ENCODE measurements at regions not wholly inside any gene's neighbourhood (a gene's known extent, or its start where the extent isn't known, plus 50 kb on each side); places are given as distances from the start of the nearest gene placed in this dataset.
"Not testable (repeated sequence)": the region's sequence is repeated elsewhere in the genome, so short reads cannot be mapped to it uniquely, and the experiment has no call there.

- no peak for DNase-seq
- Mint-ChIP-seq H3K9me3 (peaks cover 4% of the 10 kb centered on the region), H3K4me1 (peaks cover 26% of the 10 kb centered on the region), H3K27ac (peak overlapping the region; percentile 87), H3K4me3 (peak overlapping the region; percentile 71), H3K36me3 (ENCODE audit: low read depth) (no peaks in the 10 kb centered on the region), H3K27me3 (peaks cover 74% of the 10 kb centered on the region)
- no peak for ATAC-seq
Observed at GRCh38 chr6:28658475-28659249, 133.0 kb downstream of the GPX5 start.

GRCh38 chr6:28659250-28659566 is 133.5 kb downstream of the GPX5 start:
- peaks cover 4% of the 10 kb centered on the region for H3K9me3 Mint-ChIP-seq
- peaks cover 70% of the 10 kb centered on the region for H3K27me3 Mint-ChIP-seq
- H3K36me3 Mint-ChIP-seq (ENCODE audit: low read depth): no peaks in the 10 kb centered on the region
- H3K4me3 Mint-ChIP-seq: peak overlapping the region; percentile 71
- H3K27ac Mint-ChIP-seq: no peak overlapping the region
- DNase-seq: no peak
- no peak for ATAC-seq
- peaks cover 26% of the 10 kb centered on the region for H3K4me1 Mint-ChIP-seq

GRCh38 chr6:28661097-28661713 is 135.5 kb downstream of the GPX5 start:
- Mint-ChIP-seq H3K4me3 (no peak overlapping the region), H3K36me3 (ENCODE audit: low read depth) (no peaks in the 10 kb centered on the region), H3K27me3 (peaks cover 59% of the 10 kb centered on the region), H3K27ac (no peak overlapping the region), H3K4me1 (peaks cover 26% of the 10 kb centered on the region), H3K9me3 (peaks cover 2% of the 10 kb centered on the region)
- ATAC-seq (no peak), DNase-seq (no peak)

GRCh38 chr6:28664870-28665396 is 139.3 kb downstream of the GPX5 start:
- no peaks in the 10 kb centered on the region for H3K36me3 Mint-ChIP-seq (ENCODE audit: low read depth)
- H3K9me3 Mint-ChIP-seq: no peaks in the 10 kb centered on the region
- no peak overlapping the region for H3K27ac Mint-ChIP-seq
- H3K27me3 Mint-ChIP-seq: peaks cover 29% of the 10 kb centered on the region
- H3K4me1 Mint-ChIP-seq: no peaks in the 10 kb centered on the region
- DNase-seq (no peak), ATAC-seq (no peak)
- no peak overlapping the region for H3K4me3 Mint-ChIP-seq

- ATAC-seq (no peak), DNase-seq (no peak)
- peaks cover 70% of the 10 kb centered on the region for H3K27me3 Mint-ChIP-seq
- peaks cover 3% of the 10 kb centered on the region for H3K36me3 Mint-ChIP-seq (ENCODE audit: low read depth)
- H3K4me3 Mint-ChIP-seq: peak overlapping the region; percentile 86
- H3K9me3 Mint-ChIP-seq: peaks cover 7% of the 10 kb centered on the region
- H3K4me1 Mint-ChIP-seq: peaks cover 12% of the 10 kb centered on the region
- peak overlapping the region; percentile 93 for H3K27ac Mint-ChIP-seq
Observed at GRCh38 chr6:28673417-28673786, 147.7 kb downstream of the GPX5 start.

- Mint-ChIP-seq H3K27ac (peak overlapping the region; percentile 93), H3K4me1 (peaks cover 12% of the 10 kb centered on the region), H3K9me3 (peaks cover 7% of the 10 kb centered on the region), H3K36me3 (ENCODE audit: low read depth) (peaks cover 3% of the 10 kb centered on the region), H3K27me3 (peaks cover 73% of the 10 kb centered on the region), H3K4me3 (peak overlapping the region; percentile 86)
- peak; percentile 81 for ATAC-seq
- peak; percentile 73 for DNase-seq
Observed at GRCh38 chr6:28673787-28674671, 148.3 kb downstream of the GPX5 start.

GRCh38 chr6:28675600-28675999 is 149.9 kb downstream of the GPX5 start:
- H3K27me3 Mint-ChIP-seq: peaks cover 72% of the 10 kb centered on the region
- DNase-seq: no peak
- peaks cover 4% of the 10 kb centered on the region for H3K9me3 Mint-ChIP-seq
- H3K27ac Mint-ChIP-seq: no peak overlapping the region
- H3K36me3 Mint-ChIP-seq (ENCODE audit: low read depth): peaks cover 3% of the 10 kb centered on the region
- peaks cover 12% of the 10 kb centered on the region for H3K4me1 Mint-ChIP-seq
- ATAC-seq: no peak
- no peak overlapping the region for H3K4me3 Mint-ChIP-seq

- Mint-ChIP-seq H3K36me3 (ENCODE audit: low read depth) (no peaks in the 10 kb centered on the region), H3K4me3 (no peak overlapping the region), H3K27ac (no peak overlapping the region), H3K4me1 (peaks cover 5% of the 10 kb centered on the region), H3K9me3 (no peaks in the 10 kb centered on the region), H3K27me3 (peaks cover 78% of the 10 kb centered on the region)
- DNase-seq (no peak), ATAC-seq (no peak)
Observed at GRCh38 chr6:28682542-28682941, 156.9 kb downstream of the GPX5 start.

- not testable (repeated sequence) for H3K27ac Mint-ChIP-seq; H3K36me3 Mint-ChIP-seq (ENCODE audit: low read depth); H3K9me3 Mint-ChIP-seq
Observed at GRCh38 chr6:28682956-28683685, 157.4 kb downstream of the GPX5 start.

GRCh38 chr6:28683945-28684538 is 158.4 kb downstream of the GPX5 start:
- no peak for DNase-seq
- peaks cover 79% of the 10 kb centered on the region for H3K27me3 Mint-ChIP-seq
- H3K36me3 Mint-ChIP-seq (ENCODE audit: low read depth): no peaks in the 10 kb centered on the region
- ATAC-seq: no peak
- H3K9me3 Mint-ChIP-seq: no peaks in the 10 kb centered on the region
- no peak overlapping the region for H3K27ac Mint-ChIP-seq
- no peak overlapping the region for H3K4me3 Mint-ChIP-seq
- H3K4me1 Mint-ChIP-seq: peaks cover 5% of the 10 kb centered on the region

More at GRCh38 chr6:28682956-28683685, 157.4 kb downstream of the GPX5 start:
- peaks cover 78% of the 10 kb centered on the region for H3K27me3 Mint-ChIP-seq
- ATAC-seq, DNase-seq, H3K4me1 Mint-ChIP-seq, H3K4me3 Mint-ChIP-seq: not testable (repeated sequence)

- ATAC-seq; H3K36me3 Mint-ChIP-seq (ENCODE audit: low read depth); H3K9me3 Mint-ChIP-seq; H3K4me3 Mint-ChIP-seq; DNase-seq; H3K27ac Mint-ChIP-seq; H3K4me1 Mint-ChIP-seq: not testable (repeated sequence)
- H3K27me3 Mint-ChIP-seq: peaks cover 84% of the 10 kb centered on the region
Observed at GRCh38 chr6:28685960-28686359, 160.3 kb downstream of the GPX5 start.

- peaks cover 87% of the 10 kb centered on the region for H3K27me3 Mint-ChIP-seq
- not testable (repeated sequence) for ATAC-seq; H3K36me3 Mint-ChIP-seq (ENCODE audit: low read depth); H3K9me3 Mint-ChIP-seq; H3K4me3 Mint-ChIP-seq; H3K4me1 Mint-ChIP-seq; H3K27ac Mint-ChIP-seq
- peak; percentile 40 for DNase-seq
Observed at GRCh38 chr6:28686446-28687027, 160.9 kb downstream of the GPX5 start.

GRCh38 chr6:28687309-28687981 is 161.8 kb downstream of the GPX5 start:
- H3K4me1 Mint-ChIP-seq; H3K9me3 Mint-ChIP-seq; ATAC-seq; H3K4me3 Mint-ChIP-seq; H3K36me3 Mint-ChIP-seq (ENCODE audit: low read depth); DNase-seq; H3K27ac Mint-ChIP-seq: not testable (repeated sequence)
- H3K27me3 Mint-ChIP-seq: peaks cover 85% of the 10 kb centered on the region
